ENCODE measurements at regions not wholly inside any gene's neighbourhood (a gene's known extent, or its start where the extent isn't known, plus 50 kb on each side); places are given as distances from the start of the nearest gene placed in this dataset.
A peak's percentile ranks its signal among the peaks of the same experiment; 100 is the strongest.
"Not testable (repeated sequence)": the region's sequence is repeated elsewhere in the genome, so short reads cannot be mapped to it uniquely, and the experiment has no call there.

GRCh38 chr5:112064271-112064701 lies 307.3 kb upstream of the NREP start:
- Mint-ChIP-seq H3K9me3 (no peaks in the 10 kb centered on the region), H3K27me3 (peaks cover 1 to 13% (median 3%) of the 10 kb centered on the region in 5 donors), H3K4me3 (no peak overlapping the region), H3K27ac (no peak overlapping the region), H3K4me1 (no peaks in the 10 kb centered on the region), H3K36me3 (no peaks in the 10 kb centered on the region)
- no peak for DNase-seq
- POLR2A ChIA-PET: no interaction called here
- ATAC-seq: no peak

- Mint-ChIP-seq H3K4me1 (no peaks in the 10 kb centered on the region), H3K4me3 (no peak overlapping the region), H3K9me3 (no peaks in the 10 kb centered on the region), H3K27me3 (peaks cover 1 to 13% (median 3%) of the 10 kb centered on the region in 5 donors), H3K36me3 (no peaks in the 10 kb centered on the region), H3K27ac (no peak overlapping the region)
- DNase-seq (no peak), ATAC-seq (no peak)
- POLR2A ChIA-PET: no interaction called here
Measured at GRCh38 chr5:112063856-112064255, 306.9 kb upstream of the NREP start.

- POLR2A ChIA-PET: no interaction called here
- no peak overlapping the region for H3K4me3 Mint-ChIP-seq
- peaks cover 1 to 13% (median 3%) of the 10 kb centered on the region in 5 donors for H3K27me3 Mint-ChIP-seq
- H3K9me3 Mint-ChIP-seq: no peaks in the 10 kb centered on the region
- DNase-seq (no peak), ATAC-seq (no peak)
- H3K27ac Mint-ChIP-seq: no peak overlapping the region
- H3K36me3 Mint-ChIP-seq: no peaks in the 10 kb centered on the region
- H3K4me1 Mint-ChIP-seq: no peaks in the 10 kb centered on the region
Measured at GRCh38 chr5:112063191-112063590, 306.2 kb upstream of the NREP start.

GRCh38 chr5:112062181-112062580 lies 305.2 kb upstream of the NREP start:
- peak overlapping the region in 1 of 10 donors; percentile 31 for H3K27ac Mint-ChIP-seq
- ATAC-seq (no peak), DNase-seq (no peak)
- no peaks in the 10 kb centered on the region for H3K4me1 Mint-ChIP-seq
- H3K36me3 Mint-ChIP-seq: no peaks in the 10 kb centered on the region
- no peak overlapping the region for H3K4me3 Mint-ChIP-seq
- POLR2A ChIA-PET: no interaction called here
- peaks cover 1 to 14% (median 4%) of the 10 kb centered on the region in 5 donors for H3K27me3 Mint-ChIP-seq
- no peaks in the 10 kb centered on the region for H3K9me3 Mint-ChIP-seq

GRCh38 chr5:112061666-112062065 lies 304.7 kb upstream of the NREP start:
- ATAC-seq: no peak
- no peaks in the 10 kb centered on the region for H3K4me1 Mint-ChIP-seq
- H3K36me3 Mint-ChIP-seq: no peaks in the 10 kb centered on the region
- DNase-seq: no peak
- H3K9me3 Mint-ChIP-seq: peaks cover 0 to 3% (median 0%) of the 10 kb centered on the region in 9 donors
- no peak overlapping the region for H3K27ac Mint-ChIP-seq
- POLR2A ChIA-PET: no interaction called here
- peaks cover 1 to 15% (median 7%) of the 10 kb centered on the region in 5 donors for H3K27me3 Mint-ChIP-seq
- H3K4me3 Mint-ChIP-seq: no peak overlapping the region

- Mint-ChIP-seq H3K27ac (no peak overlapping the region), H3K27me3 (peaks cover 1 to 28% (median 6%) of the 10 kb centered on the region in 5 donors), H3K36me3 (peaks cover 0 to 6% (median 0%) of the 10 kb centered on the region in 3 donors), H3K9me3 (peaks cover 0 to 18% (median 3%) of the 10 kb centered on the region in 9 donors), H3K4me3 (no peak overlapping the region), H3K4me1 (no peaks in the 10 kb centered on the region)
- ATAC-seq (no peak), DNase-seq (no peak)
- POLR2A ChIA-PET: no interaction called here
Measured at GRCh38 chr5:112059579-112060135, 302.7 kb upstream of the NREP start.

- Mint-ChIP-seq H3K36me3 (peaks cover 0 to 9% (median 0%) of the 10 kb centered on the region in 3 donors), H3K4me3 (no peak overlapping the region), H3K27me3 (peaks cover 0 to 28% (median 6%) of the 10 kb centered on the region in 5 donors), H3K9me3 (peaks cover 0 to 16% (median 3%) of the 10 kb centered on the region in 9 donors), H3K4me1 (no peaks in the 10 kb centered on the region), H3K27ac (no peak overlapping the region)
- DNase-seq (no peak), ATAC-seq (no peak)
- POLR2A ChIA-PET: no interaction called here
Measured at GRCh38 chr5:112049738-112050137, 292.7 kb upstream of the NREP start.

- ATAC-seq (no peak), DNase-seq (no peak)
- Mint-ChIP-seq H3K36me3 (peaks cover 0 to 2% (median 0%) of the 10 kb centered on the region in 3 donors), H3K9me3 (peaks cover 0 to 21% (median 2%) of the 10 kb centered on the region in 9 donors), H3K27ac (no peak overlapping the region), H3K4me3 (no peak overlapping the region), H3K27me3 (peaks cover 0 to 9% (median 0%) of the 10 kb centered on the region in 5 donors), H3K4me1 (no peaks in the 10 kb centered on the region)
- POLR2A ChIA-PET: no interaction called here
Measured at GRCh38 chr5:112036206-112036605, 279.2 kb upstream of the NREP start.

GRCh38 chr5:112034421-112034979 lies 277.5 kb upstream of the NREP start:
- no peak for ATAC-seq
- no peak overlapping the region for H3K4me3 Mint-ChIP-seq
- peaks cover 2 to 20% (median 6%) of the 10 kb centered on the region in 9 donors for H3K9me3 Mint-ChIP-seq
- peaks cover 0 to 9% (median 0%) of the 10 kb centered on the region in 5 donors for H3K27me3 Mint-ChIP-seq
- POLR2A ChIA-PET: no interaction called here
- peaks cover 0 to 5% (median 2%) of the 10 kb centered on the region in 3 donors for H3K36me3 Mint-ChIP-seq
- DNase-seq: no peak
- H3K27ac Mint-ChIP-seq: no peak overlapping the region
- no peaks in the 10 kb centered on the region for H3K4me1 Mint-ChIP-seq

GRCh38 chr5:112026879-112027278 lies 269.9 kb upstream of the NREP start:
- H3K9me3 Mint-ChIP-seq: peaks cover 0 to 15% (median 4%) of the 10 kb centered on the region in 9 donors
- ATAC-seq, POLR2A ChIA-PET, H3K27me3 Mint-ChIP-seq, H3K4me3 Mint-ChIP-seq, DNase-seq, H3K36me3 Mint-ChIP-seq, H3K27ac Mint-ChIP-seq, H3K4me1 Mint-ChIP-seq: not testable (repeated sequence)

- peaks cover 0 to 12% (median 4%) of the 10 kb centered on the region in 9 donors for H3K9me3 Mint-ChIP-seq
- no peak overlapping the region for H3K4me3 Mint-ChIP-seq
- no peak for ATAC-seq
- POLR2A ChIA-PET: no interaction called here
- H3K36me3 Mint-ChIP-seq: peaks cover 0 to 4% (median 0%) of the 10 kb centered on the region in 3 donors
- H3K27me3 Mint-ChIP-seq: no peaks in the 10 kb centered on the region
- no peak overlapping the region for H3K27ac Mint-ChIP-seq
- no peak for DNase-seq
- no peaks in the 10 kb centered on the region for H3K4me1 Mint-ChIP-seq
Measured at GRCh38 chr5:112025757-112026156, 268.8 kb upstream of the NREP start.

GRCh38 chr5:112024769-112025168 lies 267.8 kb upstream of the NREP start:
- Mint-ChIP-seq H3K27ac (no peak overlapping the region), H3K36me3 (no peaks in the 10 kb centered on the region), H3K9me3 (peaks cover 0 to 3% (median 0%) of the 10 kb centered on the region in 9 donors), H3K4me1 (no peaks in the 10 kb centered on the region), H3K27me3 (no peaks in the 10 kb centered on the region), H3K4me3 (no peak overlapping the region)
- ATAC-seq (no peak), DNase-seq (no peak)
- POLR2A ChIA-PET: no interaction called here

- H3K27me3 Mint-ChIP-seq: no peaks in the 10 kb centered on the region
- no peaks in the 10 kb centered on the region for H3K4me1 Mint-ChIP-seq
- POLR2A ChIA-PET: no interaction called here
- H3K9me3 Mint-ChIP-seq: peaks cover 0 to 3% (median 0%) of the 10 kb centered on the region in 9 donors
- H3K4me3 Mint-ChIP-seq: no peak overlapping the region
- H3K27ac Mint-ChIP-seq: no peak overlapping the region
- ATAC-seq (no peak), DNase-seq (no peak)
- no peaks in the 10 kb centered on the region for H3K36me3 Mint-ChIP-seq
Measured at GRCh38 chr5:112024221-112024620, 267.2 kb upstream of the NREP start.

- H3K9me3 Mint-ChIP-seq: peaks cover 0 to 3% (median 0%) of the 10 kb centered on the region in 9 donors
- no peaks in the 10 kb centered on the region for H3K36me3 Mint-ChIP-seq
- H3K27me3 Mint-ChIP-seq: no peaks in the 10 kb centered on the region
- no peak overlapping the region for H3K27ac Mint-ChIP-seq
- no peak for ATAC-seq
- DNase-seq: no peak
- H3K4me3 Mint-ChIP-seq: no peak overlapping the region
- H3K4me1 Mint-ChIP-seq: no peaks in the 10 kb centered on the region
- POLR2A ChIA-PET: no interaction called here
Measured at GRCh38 chr5:112023766-112024165, 266.8 kb upstream of the NREP start.
